GM19397 (cell line): ENCODE measurements at regions not wholly inside any gene's neighbourhood (a gene's known extent, or its start where the extent isn't known, plus 50 kb on each side); places are given as distances from the start of the nearest gene placed in this dataset.

Experiments
- ATAC-seq: cut with Tn5 transposase; IDR thresholded peaks from one replicate; pipeline ENCODE4 v1.9.1; 2021; ENCODE audit warnings: mild to moderate bottlenecking, moderate library complexity; ENCODE audit not compliant: unreplicated experiment

DNA sequence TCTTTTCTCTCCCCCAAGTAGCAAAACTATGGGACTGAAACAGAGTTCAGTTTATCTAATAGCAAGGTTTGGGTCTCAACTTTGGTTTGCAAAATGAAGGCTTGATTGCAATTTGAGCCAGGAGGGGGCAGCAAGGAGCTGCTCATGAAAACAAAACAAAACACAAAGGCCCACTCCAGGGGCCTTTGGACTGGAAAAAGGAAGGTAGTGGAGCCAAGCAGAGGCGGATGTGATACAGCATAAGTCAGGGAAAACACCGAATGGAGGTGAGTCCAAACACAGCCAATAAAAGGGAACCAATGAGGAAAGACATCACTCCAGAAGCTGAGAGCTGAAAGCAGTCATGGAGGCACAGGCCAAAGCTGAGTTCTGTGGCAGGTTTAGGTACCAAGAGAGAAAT is 799.7 kb upstream of the ACVR2A start:
- peak; percentile 65 for ATAC-seq

DNA sequence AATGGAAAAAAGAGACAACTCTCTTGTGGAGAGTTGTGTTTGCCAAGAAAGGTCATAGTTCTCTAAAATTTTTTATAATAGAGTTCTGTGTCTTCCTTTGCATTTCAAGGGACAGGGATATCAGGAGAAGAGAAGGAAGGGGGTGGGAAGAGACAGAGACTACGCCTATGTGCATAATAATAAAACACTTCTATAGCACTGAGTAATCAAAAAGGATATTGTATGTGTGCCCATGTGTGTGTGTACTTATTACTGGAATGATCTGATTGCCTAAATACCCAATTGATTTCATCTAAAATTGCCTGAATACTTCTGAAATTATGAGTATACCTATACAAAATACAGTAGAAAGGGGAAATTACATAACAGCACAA is 803.7 kb upstream of the ACVR2A start:
- no peak for ATAC-seq

DNA sequence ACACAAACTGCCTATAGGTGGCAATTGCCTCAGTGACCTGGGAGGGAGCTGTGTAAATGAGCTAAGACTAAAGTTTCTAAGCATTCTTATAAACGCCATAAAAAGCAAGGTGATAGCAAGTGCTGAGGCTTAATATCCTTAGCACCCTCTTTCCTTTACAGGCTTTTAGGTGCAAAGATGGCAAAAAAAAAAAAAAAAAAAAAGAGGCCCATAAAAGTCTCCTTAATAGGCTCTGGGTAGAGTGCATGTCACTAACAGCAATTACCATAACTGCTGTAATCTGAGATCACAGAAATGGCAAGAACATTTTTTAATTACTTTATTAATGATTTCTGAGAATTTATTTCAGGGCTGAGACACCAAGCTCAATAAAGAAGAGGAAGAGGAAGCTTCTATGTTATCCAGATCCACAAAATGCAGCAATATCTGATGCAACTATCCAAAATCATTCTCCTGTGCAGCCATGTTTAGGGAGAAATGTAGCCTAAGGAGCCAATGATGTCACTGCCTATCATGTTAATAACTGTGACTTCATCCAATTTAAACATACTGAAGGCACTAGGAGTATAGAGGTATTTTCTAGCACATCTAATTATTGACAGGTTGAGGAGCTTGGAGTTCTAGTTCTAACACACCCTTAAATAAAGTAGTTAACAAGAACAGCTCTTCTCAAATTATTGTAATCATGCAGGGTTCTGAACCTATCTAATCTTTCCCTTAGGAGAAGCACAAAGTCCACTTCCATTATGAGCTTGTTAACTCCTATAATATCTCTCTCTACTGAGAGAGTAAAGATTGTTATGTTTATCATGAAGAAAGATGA is 804.3 kb upstream of the ACVR2A start:
- no peak for ATAC-seq

DNA sequence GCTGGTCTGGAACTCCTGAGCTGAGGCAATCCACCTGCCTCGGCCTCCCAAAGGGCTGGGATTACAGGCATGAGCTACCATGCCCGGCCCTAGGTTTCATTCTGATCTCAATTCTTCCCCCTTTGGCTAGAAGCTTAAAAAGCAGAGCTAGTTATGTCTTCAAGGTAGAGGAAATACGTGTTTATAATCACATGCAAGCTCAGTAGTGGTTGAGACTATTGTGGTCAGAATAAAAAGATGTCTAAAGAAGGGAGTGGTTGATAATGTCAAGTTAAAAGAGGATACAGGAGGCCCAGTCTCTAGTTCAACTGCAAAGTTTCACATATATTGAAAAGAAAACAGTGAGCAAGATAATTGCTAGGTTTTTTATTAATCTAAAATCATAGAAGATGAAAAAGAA is 807.8 kb upstream of the ACVR2A start:
- ATAC-seq, result no peak

DNA sequence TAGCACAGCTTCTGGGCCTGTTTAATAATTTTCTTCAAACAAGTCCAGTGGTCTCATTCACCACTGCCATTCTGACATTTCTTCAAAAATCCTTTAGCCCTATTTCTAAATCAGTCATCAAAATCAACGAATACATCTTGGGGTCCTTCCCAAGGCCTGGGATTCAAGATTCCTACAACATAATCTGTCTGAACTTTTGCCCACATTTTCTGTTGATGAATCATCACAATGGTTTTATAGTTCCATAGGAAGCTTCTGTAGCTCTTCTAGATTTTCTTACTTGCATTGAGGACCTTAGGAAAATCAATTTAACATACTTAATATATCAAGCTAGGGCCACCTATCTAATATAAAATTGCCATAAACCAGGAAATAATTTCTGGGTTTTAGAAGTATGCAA is 811.8 kb upstream of the ACVR2A start:
- no peak for ATAC-seq

DNA sequence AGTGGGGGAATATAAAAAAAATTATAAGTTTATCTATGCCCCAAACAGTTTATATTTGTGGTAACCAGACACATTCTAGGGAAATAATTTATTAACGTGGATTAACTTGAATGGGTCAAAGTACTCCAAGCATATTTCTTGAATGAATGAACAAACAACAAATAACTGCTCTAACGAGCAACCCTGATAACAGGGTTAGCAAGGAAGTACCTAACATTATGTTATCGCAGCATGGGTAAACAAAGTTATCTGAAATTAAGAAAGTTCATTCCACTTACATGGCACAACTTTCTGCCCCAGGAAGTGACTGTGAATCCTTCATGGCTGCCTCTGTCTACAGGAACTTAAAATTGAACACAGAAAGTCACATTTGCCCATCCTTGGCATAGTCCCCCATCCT is 812.9 kb upstream of the ACVR2A start:
- ATAC-seq, result no peak

DNA sequence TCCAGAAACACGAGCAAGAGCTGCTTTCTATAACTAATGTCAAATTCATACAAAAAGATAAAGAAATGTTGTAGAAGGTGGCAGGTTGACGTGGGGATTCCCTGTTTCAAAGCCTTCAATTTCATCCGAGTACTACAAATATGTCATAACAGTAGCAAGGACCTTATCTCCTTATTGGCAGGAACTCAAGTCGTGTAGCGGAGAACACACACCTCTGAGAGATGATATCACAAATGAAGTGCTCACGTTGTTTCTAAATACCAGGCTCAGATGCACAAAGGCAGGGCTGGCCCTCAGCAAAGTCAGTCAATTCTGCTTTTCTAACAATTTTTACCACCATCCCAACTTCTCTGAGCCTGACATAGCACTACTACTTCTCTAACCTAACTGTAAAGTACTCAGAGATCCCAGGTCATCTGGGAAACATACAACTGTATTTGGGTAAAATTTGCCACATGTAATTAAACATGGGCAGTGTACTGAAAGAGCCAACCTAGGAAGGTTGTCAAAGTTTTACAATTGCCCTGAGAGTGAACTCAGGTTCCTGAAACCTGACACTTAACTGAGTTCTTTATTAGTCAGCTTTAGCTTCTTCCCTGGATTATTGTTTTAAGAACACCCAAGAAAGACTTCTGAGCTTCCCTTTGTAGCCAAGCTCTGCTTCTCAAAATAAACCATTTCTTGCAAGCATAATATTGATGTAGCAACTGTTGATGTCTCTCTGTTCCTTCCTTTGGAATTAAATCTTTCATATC is 813.7 kb upstream of the ACVR2A start:
- no peak for ATAC-seq

DNA sequence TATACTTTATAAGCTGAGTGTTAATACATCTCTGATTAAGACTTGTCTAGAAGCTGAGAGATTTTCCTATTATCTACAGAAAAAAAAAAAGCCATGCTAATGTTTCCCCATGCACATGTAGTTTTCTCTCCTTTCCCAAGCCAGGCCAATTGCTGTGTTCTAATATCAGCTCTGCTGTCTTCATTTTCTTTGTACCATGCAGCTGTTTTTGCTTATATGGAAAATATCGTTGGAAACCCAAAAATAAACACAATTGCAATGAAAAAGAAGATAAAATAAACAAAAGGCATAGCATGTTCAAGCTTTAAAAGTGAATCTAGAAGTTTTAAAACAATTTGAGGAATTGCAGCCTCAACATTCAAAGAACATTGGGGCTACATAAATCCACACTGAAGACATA is 817.4 kb upstream of the ACVR2A start:
- no peak for ATAC-seq

DNA sequence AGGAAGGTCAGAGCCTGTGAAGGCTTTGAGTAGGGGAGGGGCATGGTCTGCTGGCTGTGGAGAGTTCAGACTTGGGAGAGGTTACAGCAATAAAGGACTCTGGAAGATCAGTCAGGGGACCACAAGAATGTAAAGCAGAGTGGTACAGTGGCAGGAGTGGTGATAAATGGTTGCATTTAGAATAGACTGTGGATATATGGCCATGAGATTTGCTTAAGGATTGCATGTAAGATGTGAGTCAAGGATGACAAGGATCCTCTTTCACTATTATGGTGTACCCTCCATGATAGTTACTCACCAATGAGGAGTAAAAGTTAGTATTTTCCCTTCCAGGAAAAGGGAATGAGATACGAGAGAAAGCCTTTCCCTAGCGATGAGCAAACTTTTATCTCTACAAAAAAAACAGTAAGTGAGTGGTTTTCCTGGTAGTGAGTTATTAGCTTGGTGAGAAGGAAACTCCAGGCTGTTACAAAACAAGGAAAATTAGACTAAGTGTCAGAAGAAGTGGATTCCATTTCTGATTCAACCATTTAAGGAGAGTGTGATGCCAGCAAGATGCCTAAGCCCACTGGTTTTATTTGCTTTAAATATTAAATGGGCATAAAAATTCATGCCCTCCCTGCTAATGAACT is 818.0 kb upstream of the ACVR2A start:
- no peak for ATAC-seq

DNA sequence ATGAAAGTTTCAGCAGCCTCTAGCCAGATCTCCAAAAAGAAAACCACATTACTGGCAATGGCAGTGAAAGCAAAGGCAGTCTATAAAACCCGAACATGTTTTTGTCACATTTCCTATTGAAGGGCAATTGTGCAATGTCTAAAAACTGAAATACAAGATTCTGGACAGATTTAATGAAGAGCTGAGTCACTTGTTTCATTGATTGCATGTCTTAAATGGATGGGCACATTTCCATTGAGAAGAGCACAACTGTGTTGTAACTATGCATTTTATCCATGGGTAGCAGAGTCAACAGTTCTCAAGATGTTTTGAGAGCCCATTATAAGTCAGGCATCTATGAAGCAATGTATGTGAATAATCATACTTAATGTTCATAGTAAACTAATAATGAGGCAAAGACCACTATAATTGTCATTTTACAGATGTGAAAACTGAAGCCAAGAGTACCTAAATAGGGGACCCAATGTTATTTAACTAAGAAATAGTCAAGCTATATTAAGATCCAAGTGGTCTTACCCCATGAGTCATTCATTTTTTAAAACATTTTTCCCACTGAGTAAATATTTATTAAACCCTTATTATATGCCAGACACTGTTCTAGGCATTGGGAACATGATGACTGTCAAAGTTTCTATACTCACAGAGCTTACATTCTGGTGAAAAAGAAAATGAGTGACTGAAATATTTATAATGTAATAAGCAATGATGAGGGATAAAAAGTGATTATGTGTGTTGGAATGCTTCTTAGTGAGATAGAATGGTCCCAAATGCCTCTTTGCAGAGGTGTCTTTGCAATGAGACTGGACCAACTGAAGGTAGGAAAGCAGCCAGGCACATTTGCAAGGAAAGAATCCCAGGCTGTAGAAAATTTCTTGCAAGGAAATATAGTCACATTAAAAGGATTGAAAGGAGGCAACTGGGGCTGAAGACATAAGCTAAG is 818.9 kb upstream of the ACVR2A start:
- no peak for ATAC-seq

DNA sequence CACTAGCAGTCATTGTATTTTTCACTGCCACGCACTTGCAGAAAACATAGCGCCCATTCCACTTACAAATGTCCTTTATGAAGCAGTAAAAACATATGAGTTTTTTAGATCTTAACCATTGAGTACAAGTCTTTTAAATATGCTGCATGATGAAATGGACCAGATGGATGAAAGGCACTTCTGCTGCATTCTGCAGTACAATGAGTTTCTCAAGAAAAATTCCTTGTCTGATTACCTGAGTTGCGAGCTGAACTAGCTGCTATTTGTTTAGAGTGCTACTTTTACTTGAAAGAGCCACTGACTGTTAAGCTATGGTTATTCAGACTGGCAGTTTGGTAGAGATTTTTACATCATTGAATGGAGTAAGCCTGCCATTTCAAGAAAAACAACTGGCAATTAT is 825.5 kb upstream of the ACVR2A start:
- ATAC-seq, result no peak

DNA sequence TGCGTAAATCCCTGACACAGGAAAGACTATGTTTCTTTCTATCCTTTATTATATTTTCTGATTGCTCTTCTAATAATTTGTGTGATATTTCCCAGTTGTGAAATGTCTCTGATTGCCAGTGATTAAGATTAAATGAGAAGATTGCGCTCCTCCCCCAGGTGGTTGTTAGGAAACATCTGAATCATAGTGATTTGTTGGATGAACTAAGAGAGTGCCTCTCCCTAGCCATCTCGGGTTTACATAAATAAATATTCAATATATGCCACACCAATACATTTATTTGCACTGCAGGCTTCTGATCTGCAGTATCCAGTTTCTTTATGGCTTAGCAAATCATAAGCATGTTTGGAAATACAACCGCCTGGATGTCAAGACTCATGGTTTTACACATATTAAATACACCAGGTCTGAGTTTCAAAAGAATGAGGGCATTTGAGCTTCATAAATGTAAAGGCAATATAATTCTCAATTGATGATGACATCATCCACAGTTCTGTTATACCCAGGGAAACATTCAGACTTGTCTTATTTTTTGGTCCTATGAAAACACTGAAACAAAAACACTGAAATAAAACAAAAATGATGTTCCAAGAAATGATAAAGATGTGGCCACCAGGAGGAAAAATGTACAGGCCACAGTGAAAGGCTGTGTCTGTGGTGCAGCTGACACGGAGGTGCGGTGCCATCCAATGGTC is 826.7 kb upstream of the ACVR2A start:
- ATAC-seq, result no peak

DNA sequence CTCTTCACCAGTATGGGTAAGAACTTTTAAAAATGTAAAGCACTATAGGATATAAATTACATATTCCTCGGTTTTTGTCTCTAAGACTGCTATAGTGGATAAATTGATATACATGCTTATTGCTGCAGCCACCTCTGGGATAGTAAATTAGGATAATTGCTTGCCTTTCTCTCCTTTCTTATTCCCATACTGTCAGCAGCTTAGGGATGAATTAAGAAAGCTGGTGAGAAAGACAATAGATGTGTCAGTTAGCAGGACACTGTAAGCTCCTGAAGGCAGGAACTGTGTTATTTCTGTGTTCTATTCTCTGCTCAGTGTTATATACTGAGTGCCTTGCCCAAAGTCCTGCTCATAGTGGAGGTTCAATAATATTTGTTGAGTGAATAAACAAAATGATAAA is 828.6 kb upstream of the ACVR2A start:
- no peak for ATAC-seq

DNA sequence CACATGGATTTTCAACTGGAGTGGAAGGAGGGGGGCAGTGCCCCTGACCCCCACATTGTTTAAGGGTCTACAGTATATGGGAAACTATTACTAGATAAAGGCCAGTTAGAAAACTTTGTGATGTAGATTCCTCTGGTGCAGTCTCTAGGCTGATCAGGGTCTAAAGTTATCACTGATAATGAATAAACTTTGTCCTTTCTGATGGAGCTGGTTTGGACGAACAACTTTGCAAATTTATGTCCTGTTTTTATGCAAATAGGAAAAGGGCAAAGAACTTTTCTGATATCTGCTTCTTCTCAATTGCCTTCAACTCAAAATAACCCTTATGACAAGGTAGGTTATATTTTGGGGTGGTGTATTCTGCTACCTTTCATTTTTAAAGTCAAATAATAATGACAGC is 829.2 kb upstream of the ACVR2A start:
- no peak for ATAC-seq

DNA sequence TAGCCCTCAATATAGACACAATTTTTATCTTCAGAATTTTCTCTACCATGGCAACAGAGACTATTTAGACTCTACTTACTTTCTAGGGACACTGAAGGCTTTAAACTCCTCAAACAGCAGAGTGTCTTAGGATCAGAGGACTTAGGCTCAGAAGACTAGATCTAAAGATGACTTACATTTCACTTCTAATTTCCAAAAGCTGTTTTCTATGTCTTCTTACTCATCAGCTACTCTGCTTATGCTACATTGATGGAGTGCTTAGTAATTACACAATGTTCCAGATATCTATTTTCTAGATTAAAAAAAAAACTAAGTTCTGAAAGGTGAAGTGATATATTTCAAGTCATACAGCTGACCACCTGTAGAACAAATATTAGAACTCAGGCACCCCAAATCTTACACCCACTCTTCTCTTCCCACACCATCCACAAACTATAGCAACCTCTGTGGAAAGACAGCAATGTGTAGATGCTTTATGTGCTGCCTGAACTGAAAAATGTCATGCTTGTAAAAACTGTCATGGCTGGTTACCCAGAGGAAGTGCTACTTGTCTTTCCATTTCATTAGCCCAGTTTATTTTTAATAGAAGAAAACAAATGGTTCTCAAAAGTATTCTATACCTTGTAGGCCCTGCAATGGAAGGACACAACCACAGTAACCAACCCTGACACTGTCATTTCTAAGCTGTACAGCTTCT is 831.0 kb upstream of the ACVR2A start:
- no peak for ATAC-seq

DNA sequence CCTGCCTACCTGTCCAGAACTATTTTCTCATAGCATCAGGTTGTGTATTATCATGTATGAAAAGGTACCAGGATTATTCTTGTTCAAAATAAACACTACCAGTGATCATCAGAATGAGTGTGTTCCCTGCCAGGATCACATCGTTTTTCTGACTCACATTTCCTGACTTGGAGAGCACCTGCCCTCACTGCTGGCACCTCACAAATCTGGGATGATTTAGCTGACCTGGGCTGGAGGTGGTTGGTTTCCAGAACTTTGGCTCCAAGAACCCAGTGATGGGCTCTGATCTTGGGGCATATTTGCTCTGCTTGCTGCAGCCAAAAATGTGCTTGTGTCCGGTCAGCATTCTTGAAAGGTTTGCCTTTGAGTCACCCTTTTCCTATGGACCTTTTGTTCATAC is 836.3 kb upstream of the ACVR2A start:
- ATAC-seq, result no peak

DNA sequence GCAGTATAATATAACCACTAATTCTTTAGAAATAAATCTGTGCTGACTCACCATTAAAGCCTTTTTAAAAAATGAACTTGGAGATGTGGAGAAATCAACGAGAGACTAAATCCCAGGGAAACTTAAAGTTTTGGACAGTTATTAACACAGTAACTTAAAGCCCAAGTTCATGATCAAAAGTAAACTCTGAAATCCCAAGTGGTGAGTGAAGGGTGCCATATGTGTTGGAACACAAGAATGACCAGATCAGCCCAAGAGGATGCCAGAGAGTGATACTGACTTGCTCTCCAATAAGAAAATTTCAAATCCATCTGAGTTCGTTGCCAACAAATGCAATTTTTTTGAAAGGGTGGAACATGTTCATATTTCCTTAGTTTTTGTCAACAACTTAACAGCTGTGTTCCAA is 838.1 kb upstream of the ACVR2A start:
- no peak for ATAC-seq

DNA sequence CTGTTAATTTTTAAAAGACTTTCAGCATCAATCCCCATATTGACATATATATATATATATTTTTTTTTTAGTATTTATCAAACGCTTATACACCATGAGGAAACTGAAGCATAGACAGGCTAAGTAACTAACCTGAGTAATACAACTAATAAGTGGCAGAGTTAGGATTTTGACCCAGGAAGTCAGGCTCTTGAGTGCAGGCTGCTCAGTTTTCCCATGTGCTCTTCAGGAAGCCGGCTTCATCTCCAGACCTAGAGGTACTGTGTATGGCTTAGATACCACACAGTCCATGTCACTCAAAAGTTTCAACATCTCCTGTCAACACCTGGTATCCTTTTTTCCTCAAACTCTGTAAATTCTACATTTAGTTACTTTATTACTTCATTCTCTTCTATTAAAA is 841.7 kb upstream of the ACVR2A start:
- ATAC-seq, result no peak

DNA sequence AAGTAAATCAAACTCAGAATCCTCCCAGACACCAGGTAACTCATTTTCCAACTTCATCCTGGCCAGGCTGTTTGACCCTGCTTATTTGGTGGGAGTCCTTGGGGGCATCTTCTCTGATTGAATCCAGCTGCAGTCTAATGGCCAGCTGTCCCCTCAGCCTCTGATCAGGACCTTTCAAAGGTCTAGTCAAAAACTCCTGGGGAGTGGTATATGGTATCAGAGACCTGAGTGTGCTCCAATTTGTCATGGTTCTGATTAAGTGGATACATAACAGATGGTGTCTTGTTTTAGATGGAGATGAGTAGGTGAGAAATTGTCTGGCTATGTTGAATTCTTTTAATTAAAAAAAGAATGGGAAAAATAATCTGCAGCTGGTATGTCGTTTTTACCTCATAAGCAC is 842.6 kb upstream of the ACVR2A start:
- no peak for ATAC-seq

DNA sequence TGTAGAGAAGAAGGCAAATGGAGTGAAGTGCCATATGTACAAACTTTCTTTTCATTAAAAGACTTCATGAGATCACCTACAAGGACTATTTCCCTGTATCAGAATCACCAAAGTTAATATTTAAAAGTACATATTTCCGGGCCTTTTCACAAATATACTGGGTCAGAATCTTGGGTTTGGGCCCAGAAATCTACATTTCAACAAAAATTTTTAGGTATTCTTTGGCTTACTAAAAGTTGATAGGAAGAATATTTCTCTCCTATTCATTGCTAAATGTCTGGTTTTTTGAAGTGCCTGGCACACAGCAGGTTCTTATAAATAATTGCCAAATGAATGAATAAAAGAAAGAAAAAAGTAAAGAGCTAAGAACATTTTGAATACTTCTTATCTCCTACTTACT is 843.8 kb upstream of the ACVR2A start:
- no peak for ATAC-seq
